Hepatocyte (in vitro differentiated cells): ENCODE measurements at regions not wholly inside any gene's neighbourhood (a gene's known extent, or its start where the extent isn't known, plus 50 kb on each side); places are given as distances from the start of the nearest gene placed in this dataset.

Experiments used
- DNase-seq: peaks from one replicate; pipeline ENCODE4 v3.0.0-alpha.2; 2016; ENCODE audit warnings: low spot score
- H2AFZ ChIP-seq: fragments of 200-600 bp; sonication (generic); 2 replicates; pipeline ENCODE4 v1.6.0; 2016; ENCODE audit warnings: antibody characterized with exemption, mild to moderate bottlenecking
- H3K27ac ChIP-seq: fragments of 200-600 bp; sonication (generic); 2 replicates; pipeline ENCODE4 v1.5.1; 2016; ENCODE audit warnings: mild to moderate bottlenecking
- H3K27me3 ChIP-seq: fragments of 200-600 bp; sonication (generic); 2 replicates; pipeline ENCODE4 v1.6.1; 2016
- H3K36me3 ChIP-seq: fragments of 200-600 bp; sonication (generic); replicated peaks from 2 replicates; pipeline ENCODE4 v1.5.1; 2016; ENCODE audit warnings: low read depth; ENCODE audit not compliant: insufficient read depth
- H3K4me1 ChIP-seq: fragments of 200-600 bp; sonication (generic); 2 replicates; pipeline ENCODE4 v1.5.1; 2016; ENCODE audit warnings: mild to moderate bottlenecking, moderate library complexity; ENCODE audit not compliant: insufficient read depth
- H3K4me2 ChIP-seq: fragments of 200-600 bp; sonication (generic); 2 replicates; pipeline ENCODE4 v1.6.0; 2016
- H3K4me3 ChIP-seq: fragments of 200-600 bp; sonication (generic); 2 replicates; pipeline ENCODE4 v1.5.1; 2016; ENCODE audit warnings: mild to moderate bottlenecking
- H3K79me2 ChIP-seq: fragments of 200-600 bp; sonication (generic); 2 replicates; pipeline ENCODE4 v1.6.0; 2017; ENCODE audit warnings: mild to moderate bottlenecking
- H3K9me2 ChIP-seq: fragments of 200-600 bp; sonication (generic); replicated peaks from 2 replicates; pipeline ENCODE4 v1.6.0; 2017; ENCODE audit warnings: mild to moderate bottlenecking; ENCODE audit not compliant: insufficient read depth
- H3K9me3 ChIP-seq: fragments of 200-600 bp; sonication (generic); 2 replicates; pipeline ENCODE4 v1.5.1; 2016; ENCODE audit warnings: low read depth, mild to moderate bottlenecking
- H4K20me1 ChIP-seq: fragments of 200-600 bp; sonication (generic); 2 replicates; pipeline ENCODE4 v1.6.0; 2016; ENCODE audit warnings: mild to moderate bottlenecking; ENCODE audit not compliant: insufficient read depth, poor library complexity, severe bottlenecking
- CTCF ChIP-seq: fragments of 200-600 bp; sonication (generic); IDR thresholded peaks from 2 replicates; pipeline ENCODE4 v1.5.1; 2016; ENCODE audit warnings: antibody characterized with exemption, mild to moderate bottlenecking; ENCODE audit not compliant: poor library complexity
- EZH2 ChIP-seq: fragments of 200-600 bp; sonication (generic); IDR thresholded peaks from 2 replicates; pipeline ENCODE4 v1.6.1; 2016; ENCODE audit warnings: antibody characterized with exemption, mild to moderate bottlenecking, borderline replicate concordance
- EZH2phosphoT487 ChIP-seq: fragments of 200-600 bp; sonication (generic); IDR thresholded peaks from one replicate; pipeline ENCODE4 v1.6.1; 2018; ENCODE audit warnings: antibody characterized with exemption, mild to moderate bottlenecking, low read depth, moderate library complexity; ENCODE audit not compliant: unreplicated experiment, severe bottlenecking
- WGBS: methylation state at CpG from one replicate; pipeline ENCODE4 v1.1.6; 2016; ENCODE audit warnings: low lambda C conversion rate; ENCODE audit errors: missing lambda C conversion rate; 5-methylcytosine and 5-hydroxymethylcytosine counted together

- Histone ChIP-seq H3K27me3 (no peaks in the 10 kb centered on the region), H3K79me2 (no peaks in the 10 kb centered on the region), H3K4me1 (no peaks in the 10 kb centered on the region), H3K4me3 (no peak overlapping the region), H3K9me3 (no peaks in the 10 kb centered on the region), H4K20me1 (no peaks in the 10 kb centered on the region), H3K27ac (no peak overlapping the region), H2AFZ (no peak overlapping the region), H3K9me2 (no peaks in the 10 kb centered on the region), H3K36me3 (no peaks in the 10 kb centered on the region), H3K4me2 (no peak overlapping the region)
- TF ChIP-seq CTCF (no peak), EZH2phosphoT487 (no peak), EZH2 (no peak)
- 66% methylated on average over 10 of the region's 10 CpGs for WGBS
- DNase-seq, result no peak
These were observed 216.0 kb downstream of the TLE3 start for GRCh38 chr15:69881766-69882165.

- H3K9me2 ChIP-seq, result no peaks in the 10 kb centered on the region
- no peak overlapping the region for H3K4me3 ChIP-seq
- no peaks in the 10 kb centered on the region for H3K36me3 ChIP-seq
- H3K9me3 ChIP-seq, result no peaks in the 10 kb centered on the region
- H2AFZ ChIP-seq, result no peak overlapping the region
- 98% methylated on average over 2 of the region's 2 CpGs for WGBS
- no peaks in the 10 kb centered on the region for H3K4me1 ChIP-seq
- no peak overlapping the region for H3K4me2 ChIP-seq
- TF ChIP-seq CTCF, result no peak
- no peak for TF ChIP-seq EZH2phosphoT487
- no peak for TF ChIP-seq EZH2
- DNase-seq, result no peak
- H3K79me2 ChIP-seq, result no peaks in the 10 kb centered on the region
- H3K27ac ChIP-seq, result no peak overlapping the region
- no peaks in the 10 kb centered on the region for H3K27me3 ChIP-seq
- no peaks in the 10 kb centered on the region for H4K20me1 ChIP-seq
These were observed 214.4 kb downstream of the TLE3 start for GRCh38 chr15:69883306-69883705.

- H3K4me3 ChIP-seq, result no peak overlapping the region
- H3K4me2 ChIP-seq, result no peak overlapping the region
- H3K4me1 ChIP-seq, result no peaks in the 10 kb centered on the region
- no peak overlapping the region for H2AFZ ChIP-seq
- 51% methylated on average over 19 of the region's 19 CpGs for WGBS
- TF ChIP-seq EZH2phosphoT487, result no peak
- no peak for TF ChIP-seq EZH2
- no peak for TF ChIP-seq CTCF
- H3K9me2 ChIP-seq, result no peaks in the 10 kb centered on the region
- H4K20me1 ChIP-seq, result no peaks in the 10 kb centered on the region
- no peaks in the 10 kb centered on the region for H3K27me3 ChIP-seq
- H3K27ac ChIP-seq, result no peak overlapping the region
- H3K9me3 ChIP-seq, result no peaks in the 10 kb centered on the region
- H3K36me3 ChIP-seq, result no peaks in the 10 kb centered on the region
- no peak for DNase-seq
- H3K79me2 ChIP-seq, result no peaks in the 10 kb centered on the region
These were observed 212.4 kb downstream of the TLE3 start for GRCh38 chr15:69885173-69885955.

GRCh38 chr15:69887009-69887408 lies 210.7 kb downstream of the TLE3 start:
- whole genome bisulfite sequencing, result 73% methylated on average over 4 of the region's 4 CpGs
- H2AFZ ChIP-seq, result no peak overlapping the region
- no peak for TF ChIP-seq EZH2
- TF ChIP-seq CTCF, result no peak
- TF ChIP-seq EZH2phosphoT487, result no peak

More at GRCh38 chr15:69887009-69887408, 210.7 kb downstream of the TLE3 start:
- Histone ChIP-seq H3K79me2 (no peaks in the 10 kb centered on the region), H3K4me2 (no peak overlapping the region), H3K27me3 (no peaks in the 10 kb centered on the region), H3K9me2 (no peaks in the 10 kb centered on the region), H3K9me3 (no peaks in the 10 kb centered on the region), H4K20me1 (no peaks in the 10 kb centered on the region), H3K27ac (no peak overlapping the region), H3K4me1 (no peaks in the 10 kb centered on the region), H3K36me3 (no peaks in the 10 kb centered on the region), H3K4me3 (no peak overlapping the region)
- no peak for DNase-seq
